Neural cell (in vitro differentiated cells): ENCODE measurements at regions not wholly inside any gene's neighbourhood (a gene's known extent, or its start where the extent isn't known, plus 50 kb on each side); places are given as distances from the start of the nearest gene placed in this dataset.

ENCODE experiments used
- H2AFZ ChIP-seq: fragments of 200-600, 300-800 bp; sonication (generic), shearing (Covaris generic); 2 replicates; pipeline ENCODE4 v1.6.0; 2014; ENCODE audit warnings: low read depth, mild to moderate bottlenecking, antibody characterized with exemption, low read length, moderate library complexity
- H3F3A ChIP-seq: fragments of 200-600 bp; shearing (Covaris generic); 2 replicates; pipeline ENCODE4 v1.6.1; 2016; ENCODE audit warnings: mild to moderate bottlenecking, moderate library complexity, mixed read lengths, antibody characterized with exemption, low read length; ENCODE audit not compliant: insufficient read depth, poor library complexity, severe bottlenecking
- H3K27ac ChIP-seq: fragments of 200-600, 300-800 bp; sonication (generic), shearing (Covaris generic); 2 replicates; pipeline ENCODE4 v1.5.1; 2014; ENCODE audit warnings: mild to moderate bottlenecking, low read length, moderate library complexity
- H3K27me3 ChIP-seq: fragments of 300-800, 200-600 bp; sonication (generic), shearing (Covaris generic); 2 replicates; pipeline ENCODE4 v1.6.0; 2014; ENCODE audit warnings: mild to moderate bottlenecking, low read depth, low read length, moderate library complexity; ENCODE audit not compliant: insufficient read depth
- H3K36me3 ChIP-seq: fragments of 300-800, 200-600 bp; sonication (generic), shearing (Covaris generic); 2 replicates; pipeline ENCODE4 v1.5.1; 2014; ENCODE audit warnings: mild to moderate bottlenecking, antibody characterized with exemption, low read length, moderate library complexity; ENCODE audit not compliant: insufficient read depth
- H3K4me2 ChIP-seq: fragments of 300-800, 200-600 bp; sonication (generic), shearing (Covaris generic); 2 replicates; pipeline ENCODE4 v1.6.0; 2014; ENCODE audit warnings: mild to moderate bottlenecking, low read length
- H3K4me3 ChIP-seq: fragments of 300-800, 200-600 bp; sonication (generic), shearing (Covaris generic); 2 replicates; pipeline ENCODE4 v1.5.1; 2014; ENCODE audit warnings: mild to moderate bottlenecking, low read length, moderate library complexity
- H3K79me2 ChIP-seq: fragments of 200-600 bp; shearing (Covaris generic); replicated peaks from 2 replicates; pipeline ENCODE4 v1.6.0; 2014; ENCODE audit warnings: mild to moderate bottlenecking, low read length, moderate library complexity; ENCODE audit not compliant: insufficient read depth
- H3K9ac ChIP-seq: fragments of 300-800, 200-600 bp; sonication (generic), shearing (Covaris generic); 2 replicates; pipeline ENCODE4 v1.6.1; 2016; ENCODE audit warnings: mild to moderate bottlenecking, low read length, mixed read lengths
- H3K9me2 ChIP-seq: fragments of 200-600 bp; shearing (Covaris generic); 2 replicates; pipeline ENCODE4 v1.6.1; 2016; ENCODE audit warnings: mild to moderate bottlenecking, low read length, mixed read lengths; ENCODE audit not compliant: insufficient read depth
- H3K9me3 ChIP-seq: fragments of 200-600, 300-800 bp; sonication (generic), shearing (Covaris generic); 2 replicates; pipeline ENCODE4 v1.6.1; 2016; ENCODE audit warnings: mild to moderate bottlenecking, mixed run types, low read length, moderate library complexity, mixed read lengths
- H4K20me1 ChIP-seq: fragments of 200-600 bp; shearing (Covaris generic); 2 replicates; pipeline ENCODE4 v1.6.1; 2016; ENCODE audit warnings: mild to moderate bottlenecking, mixed run types; ENCODE audit not compliant: insufficient read depth
- EP300 ChIP-seq: fragments of 450-650 bp; conservative IDR thresholded peaks from 2 replicates; pipeline ENCODE4 v1.6.1; 2014; ENCODE audit warnings: antibody characterized with exemption, mild to moderate bottlenecking, moderate library complexity; ENCODE audit not compliant: poor library complexity, severe bottlenecking
- EZH2 ChIP-seq: fragments of 200-600, 300-800 bp; shearing (Covaris generic), sonication (generic); IDR thresholded peaks from 2 replicates; pipeline ENCODE4 v1.6.1; 2014; ENCODE audit warnings: antibody characterized with exemption, low read length, borderline replicate concordance, mild to moderate bottlenecking; ENCODE audit not compliant: insufficient read depth, poor library complexity, severe bottlenecking
- MXI1 ChIP-seq: fragments of 450-650 bp; conservative IDR thresholded peaks from 2 replicates; pipeline ENCODE4 v1.6.1; 2014; ENCODE audit warnings: antibody characterized with exemption, mild to moderate bottlenecking; ENCODE audit not compliant: poor library complexity, severe bottlenecking
- POLR2AphosphoS5 ChIP-seq: IDR thresholded peaks from 2 replicates; pipeline ENCODE4 v1.6.1; 2012
- RAD21 ChIP-seq: fragments of 450-650 bp; conservative IDR thresholded peaks from 2 replicates; pipeline ENCODE4 v1.6.1; 2014; ENCODE audit warnings: antibody characterized with exemption, mild to moderate bottlenecking, moderate library complexity
- SMC3 ChIP-seq: fragments of 450-650 bp; conservative IDR thresholded peaks from 2 replicates; pipeline ENCODE4 v1.6.1; 2014; ENCODE audit warnings: antibody characterized with exemption, mild to moderate bottlenecking, moderate library complexity; ENCODE audit not compliant: poor library complexity
- TAF1 ChIP-seq: IDR thresholded peaks from 2 replicates; pipeline ENCODE4 v1.6.1; 2012; ENCODE audit warnings: low read depth
- TF ChIP-seq, protein P1 (sequence below): IDR thresholded peaks from 2 replicates; pipeline ENCODE4 v1.6.1; 2012; ENCODE audit warnings: borderline replicate concordance
- TF ChIP-seq, protein P2 (sequence below): fragments of 450-650 bp; IDR thresholded peaks from 2 replicates; pipeline ENCODE4 v1.5.1; 2014; ENCODE audit warnings: antibody characterized with exemption, mild to moderate bottlenecking, moderate library complexity; ENCODE audit not compliant: poor library complexity, severe bottlenecking

DNA sequence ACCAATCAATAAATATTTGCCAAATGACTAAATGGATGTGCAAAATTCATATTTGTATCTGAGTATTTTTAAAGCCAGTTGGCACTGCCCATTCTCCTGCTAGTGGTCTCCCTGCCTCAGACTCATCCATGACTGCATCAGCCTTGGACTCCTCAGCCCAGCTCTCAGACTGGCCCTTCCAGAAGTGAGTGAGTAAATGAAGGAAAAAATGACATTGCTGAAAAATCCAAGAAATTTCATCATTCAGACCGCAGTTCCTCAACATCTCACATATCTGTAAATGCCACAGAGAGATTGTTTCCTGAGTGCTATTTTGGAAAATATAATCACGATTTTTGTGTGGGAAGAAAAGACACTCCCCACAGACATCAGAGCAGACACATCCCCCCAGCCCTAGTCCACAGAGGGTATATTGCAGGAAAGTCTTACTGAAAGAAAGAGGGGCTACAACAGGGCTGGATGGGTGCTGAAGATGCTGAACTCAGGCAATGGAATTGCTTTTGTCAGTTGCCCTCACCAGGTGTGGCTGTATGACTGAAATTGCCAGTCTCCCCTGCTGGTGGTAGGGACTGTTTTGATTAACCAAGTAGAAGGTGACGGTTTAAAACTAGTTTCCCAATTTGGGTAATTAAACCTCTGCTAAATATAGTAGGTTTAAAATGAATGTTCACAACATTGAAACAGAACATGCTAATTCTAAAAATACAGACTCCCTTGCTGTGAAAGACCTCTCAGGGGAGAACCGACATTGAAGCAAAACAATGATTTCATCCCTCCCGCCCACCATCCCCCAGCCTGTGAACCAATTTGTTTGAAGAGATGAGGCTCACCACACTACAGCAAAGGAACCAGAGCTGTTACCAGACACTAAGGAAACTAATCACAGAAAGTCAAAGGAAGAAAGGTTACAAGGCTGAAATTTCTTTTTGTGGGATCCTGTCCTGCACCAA is 158.8 kb downstream of the DEPDC1B start:
- TF ChIP-seq, protein P1, sequence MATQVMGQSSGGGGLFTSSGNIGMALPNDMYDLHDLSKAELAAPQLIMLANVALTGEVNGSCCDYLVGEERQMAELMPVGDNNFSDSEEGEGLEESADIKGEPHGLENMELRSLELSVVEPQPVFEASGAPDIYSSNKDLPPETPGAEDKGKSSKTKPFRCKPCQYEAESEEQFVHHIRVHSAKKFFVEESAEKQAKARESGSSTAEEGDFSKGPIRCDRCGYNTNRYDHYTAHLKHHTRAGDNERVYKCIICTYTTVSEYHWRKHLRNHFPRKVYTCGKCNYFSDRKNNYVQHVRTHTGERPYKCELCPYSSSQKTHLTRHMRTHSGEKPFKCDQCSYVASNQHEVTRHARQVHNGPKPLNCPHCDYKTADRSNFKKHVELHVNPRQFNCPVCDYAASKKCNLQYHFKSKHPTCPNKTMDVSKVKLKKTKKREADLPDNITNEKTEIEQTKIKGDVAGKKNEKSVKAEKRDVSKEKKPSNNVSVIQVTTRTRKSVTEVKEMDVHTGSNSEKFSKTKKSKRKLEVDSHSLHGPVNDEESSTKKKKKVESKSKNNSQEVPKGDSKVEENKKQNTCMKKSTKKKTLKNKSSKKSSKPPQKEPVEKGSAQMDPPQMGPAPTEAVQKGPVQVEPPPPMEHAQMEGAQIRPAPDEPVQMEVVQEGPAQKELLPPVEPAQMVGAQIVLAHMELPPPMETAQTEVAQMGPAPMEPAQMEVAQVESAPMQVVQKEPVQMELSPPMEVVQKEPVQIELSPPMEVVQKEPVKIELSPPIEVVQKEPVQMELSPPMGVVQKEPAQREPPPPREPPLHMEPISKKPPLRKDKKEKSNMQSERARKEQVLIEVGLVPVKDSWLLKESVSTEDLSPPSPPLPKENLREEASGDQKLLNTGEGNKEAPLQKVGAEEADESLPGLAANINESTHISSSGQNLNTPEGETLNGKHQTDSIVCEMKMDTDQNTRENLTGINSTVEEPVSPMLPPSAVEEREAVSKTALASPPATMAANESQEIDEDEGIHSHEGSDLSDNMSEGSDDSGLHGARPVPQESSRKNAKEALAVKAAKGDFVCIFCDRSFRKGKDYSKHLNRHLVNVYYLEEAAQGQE = no peak
- no peak for TF ChIP-seq SMC3
- no peak for TF ChIP-seq EZH2
- no peak for TF ChIP-seq TAF1
- no peak for TF ChIP-seq EP300
- no peak for TF ChIP-seq POLR2AphosphoS5
- no peak for TF ChIP-seq MXI1
- TF ChIP-seq, protein P2, sequence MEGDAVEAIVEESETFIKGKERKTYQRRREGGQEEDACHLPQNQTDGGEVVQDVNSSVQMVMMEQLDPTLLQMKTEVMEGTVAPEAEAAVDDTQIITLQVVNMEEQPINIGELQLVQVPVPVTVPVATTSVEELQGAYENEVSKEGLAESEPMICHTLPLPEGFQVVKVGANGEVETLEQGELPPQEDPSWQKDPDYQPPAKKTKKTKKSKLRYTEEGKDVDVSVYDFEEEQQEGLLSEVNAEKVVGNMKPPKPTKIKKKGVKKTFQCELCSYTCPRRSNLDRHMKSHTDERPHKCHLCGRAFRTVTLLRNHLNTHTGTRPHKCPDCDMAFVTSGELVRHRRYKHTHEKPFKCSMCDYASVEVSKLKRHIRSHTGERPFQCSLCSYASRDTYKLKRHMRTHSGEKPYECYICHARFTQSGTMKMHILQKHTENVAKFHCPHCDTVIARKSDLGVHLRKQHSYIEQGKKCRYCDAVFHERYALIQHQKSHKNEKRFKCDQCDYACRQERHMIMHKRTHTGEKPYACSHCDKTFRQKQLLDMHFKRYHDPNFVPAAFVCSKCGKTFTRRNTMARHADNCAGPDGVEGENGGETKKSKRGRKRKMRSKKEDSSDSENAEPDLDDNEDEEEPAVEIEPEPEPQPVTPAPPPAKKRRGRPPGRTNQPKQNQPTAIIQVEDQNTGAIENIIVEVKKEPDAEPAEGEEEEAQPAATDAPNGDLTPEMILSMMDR = no peak
- no peak for TF ChIP-seq RAD21
- Histone ChIP-seq H3K9ac (no peak overlapping the region), H3K27me3 (no peaks in the 10 kb centered on the region), H2AFZ (no peak overlapping the region), H3K27ac (no peak overlapping the region), H3K79me2 (no peaks in the 10 kb centered on the region), H3K36me3 (no peaks in the 10 kb centered on the region), H3K9me3 (no peaks in the 10 kb centered on the region), H3K4me3 (no peak overlapping the region), H3K9me2 (no peaks in the 10 kb centered on the region), H3F3A (no peaks in the 10 kb centered on the region), H3K4me2 (no peak overlapping the region), H4K20me1 (no peaks in the 10 kb centered on the region)

- H3K27ac ChIP-seq = no peak overlapping the region
- no peak overlapping the region for H2AFZ ChIP-seq
- TF ChIP-seq TAF1 = no peak
- TF ChIP-seq EP300 = no peak
- no peak for TF ChIP-seq SMC3
- no peak for TF ChIP-seq MXI1
- TF ChIP-seq RAD21 = no peak
- TF ChIP-seq, protein P2 = no peak
- no peak for TF ChIP-seq EZH2
- TF ChIP-seq POLR2AphosphoS5 = no peak
- TF ChIP-seq, protein P1 = no peak
- no peak overlapping the region for H3K9ac ChIP-seq
- no peaks in the 10 kb centered on the region for H3F3A ChIP-seq
- no peaks in the 10 kb centered on the region for H3K79me2 ChIP-seq
- H4K20me1 ChIP-seq = no peaks in the 10 kb centered on the region
- no peak overlapping the region for H3K4me2 ChIP-seq
- H3K9me3 ChIP-seq = no peaks in the 10 kb centered on the region
- H3K9me2 ChIP-seq = no peaks in the 10 kb centered on the region
- no peaks in the 10 kb centered on the region for H3K36me3 ChIP-seq
- H3K27me3 ChIP-seq = no peaks in the 10 kb centered on the region
- H3K4me3 ChIP-seq = no peak overlapping the region
Measured at GRCh38 chr5:60538955-60539866, 160.8 kb downstream of the DEPDC1B start.
